ENCODE measurements at regions not wholly inside any gene's neighbourhood (a gene's known extent, or its start where the extent isn't known, plus 50 kb on each side); places are given as distances from the start of the nearest gene placed in this dataset.

DNA sequence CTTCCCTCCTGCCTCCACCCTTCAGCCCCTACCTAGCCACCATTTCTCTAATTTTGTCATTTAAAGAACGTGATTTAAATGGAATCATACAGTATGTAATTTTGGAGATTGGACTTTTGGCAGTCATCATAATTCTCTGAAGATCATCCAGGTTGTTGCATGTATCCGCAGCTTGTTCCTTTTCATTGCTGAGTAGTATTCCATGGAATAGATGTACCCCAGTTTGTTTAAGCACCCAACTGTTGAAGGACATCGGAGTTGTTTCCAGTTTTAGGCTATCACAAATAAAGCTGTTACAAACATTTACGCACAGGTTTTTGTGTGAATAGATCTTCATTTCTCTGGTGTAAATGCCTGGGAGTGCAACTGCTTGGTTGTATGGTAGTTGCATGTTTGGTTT lies 61.1 kb upstream of the PWP1 start:
- ChIA-PET POLR2A (no interaction called here), CTCF (no interaction called here)
- no peak for TF ChIP-seq FOXA1 (IDR thresholded peaks at IDR 0.05)
- TF ChIP-seq ELF4 (IDR thresholded peaks at IDR 0.05), result no peak
- no peak for TF ChIP-seq PKNOX1 (IDR thresholded peaks at IDR 0.05)
- TF ChIP-seq SUZ12 (IDR thresholded peaks at IDR 0.05), result no peak
- no peak for DNase-seq (ENCODE audit: extremely low spot score)

DNA sequence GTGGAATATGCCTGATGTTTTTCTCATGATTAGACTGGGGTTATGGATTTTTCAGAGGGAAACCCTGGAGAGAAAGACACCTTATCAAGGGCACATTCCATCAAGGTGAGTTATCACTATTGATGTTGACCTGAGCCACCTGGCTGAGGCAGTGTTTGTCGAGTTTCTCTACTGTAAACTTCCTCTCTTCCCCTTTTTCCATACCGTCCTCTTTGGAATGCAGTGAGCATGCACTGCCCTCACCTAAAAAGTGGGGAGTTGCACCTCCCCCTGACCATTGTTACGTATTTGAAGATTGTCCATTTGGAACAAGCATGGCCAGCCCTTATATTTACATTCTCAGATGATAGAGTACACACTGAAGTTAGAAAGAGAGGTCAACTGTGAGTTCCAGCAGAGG lies 53.9 kb upstream of the PWP1 start:
- no peak for DNase-seq (ENCODE audit: extremely low spot score)
- ChIA-PET CTCF (no interaction called here), POLR2A (no interaction called here)
- TF ChIP-seq FOXM1 (IDR thresholded peaks at IDR 0.05; ENCODE audit: borderline replicate concordance), result no peak
- TF ChIP-seq LEF1 (IDR thresholded peaks at IDR 0.05; ENCODE audit: borderline replicate concordance), result no peak
- TF ChIP-seq PKNOX1 (IDR thresholded peaks at IDR 0.05), result no peak
- no peak for TF ChIP-seq HDGF (IDR thresholded peaks at IDR 0.05; ENCODE audit: borderline replicate concordance)
- TF ChIP-seq ZNF384 (IDR thresholded peaks at IDR 0.05), result no peak
- no peak for TF ChIP-seq FOXA1 (IDR thresholded peaks at IDR 0.05)
- TF ChIP-seq CTBP1 (IDR thresholded peaks at IDR 0.05; ENCODE audit: borderline replicate concordance), result no peak
- no peak for TF ChIP-seq BHLHE40 (IDR thresholded peaks at IDR 0.05; ENCODE audit: borderline replicate concordance)
- TF ChIP-seq FOXK2 (IDR thresholded peaks at IDR 0.05), result no peak
- no peak for TF ChIP-seq SUZ12 (IDR thresholded peaks at IDR 0.05)
- no peak for TF ChIP-seq ELF4 (IDR thresholded peaks at IDR 0.05)
- no peak for TF ChIP-seq TARDBP (IDR thresholded peaks at IDR 0.05)

DNA sequence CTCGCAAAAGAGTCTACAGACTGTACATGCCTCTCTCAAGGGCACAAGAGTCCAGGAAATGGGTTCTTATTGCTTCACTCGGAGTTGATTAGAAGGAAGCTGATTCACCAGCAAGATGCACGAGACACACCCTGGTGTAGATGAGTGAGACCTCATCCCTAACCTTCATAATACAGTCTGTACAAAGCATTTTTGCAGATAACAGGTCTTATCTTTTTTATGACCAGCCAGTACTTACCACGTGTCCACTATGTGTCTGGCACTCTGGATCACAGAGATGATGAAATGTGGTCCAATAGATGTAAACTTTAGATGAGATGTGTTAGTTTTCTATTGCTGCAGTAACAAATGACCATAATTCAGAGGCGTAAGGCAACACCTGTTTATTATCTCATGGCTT lies 53.4 kb upstream of the PWP1 start:
- TF ChIP-seq TARDBP (IDR thresholded peaks at IDR 0.05) (no peak), FOXK2 (IDR thresholded peaks at IDR 0.05) (no peak), ELF4 (IDR thresholded peaks at IDR 0.05) (no peak), FOXA1 (IDR thresholded peaks at IDR 0.05) (no peak), HDGF (IDR thresholded peaks at IDR 0.05; ENCODE audit: borderline replicate concordance) (no peak), ARNT (IDR thresholded peaks at IDR 0.05) (no peak), FOXM1 (IDR thresholded peaks at IDR 0.05; ENCODE audit: borderline replicate concordance) (no peak), PKNOX1 (IDR thresholded peaks at IDR 0.05) (no peak), ZNF384 (IDR thresholded peaks at IDR 0.05) (no peak), NFRKB (IDR thresholded peaks at IDR 0.05) (no peak), BHLHE40 (IDR thresholded peaks at IDR 0.05; ENCODE audit: borderline replicate concordance) (no peak), SUZ12 (IDR thresholded peaks at IDR 0.05) (no peak)
- CTCF ChIA-PET, result no interaction called here
- POLR2A ChIA-PET, result no interaction called here
- no peak for DNase-seq (ENCODE audit: extremely low spot score)

- POLR2A ChIA-PET, result no interaction called here
- no peak for DNase-seq (ENCODE audit: extremely low spot score)
- CTCF ChIA-PET, result interaction anchor here (0.7 to 1.2 kb wide), 3 partner anchors 20 to 601 kb away, joined by 3 read pairs; no protein-coding TSS in a partner anchor
- TF ChIP-seq ELF4 (IDR thresholded peaks at IDR 0.05), result no peak
- no peak for TF ChIP-seq FOXA1 (IDR thresholded peaks at IDR 0.05)
- TF ChIP-seq LEF1 (IDR thresholded peaks at IDR 0.05; ENCODE audit: borderline replicate concordance), result no peak
- TF ChIP-seq CTBP1 (IDR thresholded peaks at IDR 0.05; ENCODE audit: borderline replicate concordance), result no peak
- TF ChIP-seq L3MBTL2 (conservative IDR thresholded peaks at IDR 0.05), result no peak
- TF ChIP-seq BHLHE40 (IDR thresholded peaks at IDR 0.05; ENCODE audit: borderline replicate concordance), result no peak
- no peak for TF ChIP-seq SP1 (IDR thresholded peaks at IDR 0.05)
- no peak for TF ChIP-seq NFRKB (IDR thresholded peaks at IDR 0.05)
- no peak for TF ChIP-seq FOXM1 (IDR thresholded peaks at IDR 0.05; ENCODE audit: borderline replicate concordance)
- TF ChIP-seq ARNT (IDR thresholded peaks at IDR 0.05), result no peak
- TF ChIP-seq PKNOX1 (IDR thresholded peaks at IDR 0.05), result no peak
- TF ChIP-seq TARDBP (IDR thresholded peaks at IDR 0.05), result no peak
- no peak for TF ChIP-seq SUZ12 (IDR thresholded peaks at IDR 0.05)
- TF ChIP-seq FOXK2 (IDR thresholded peaks at IDR 0.05), result no peak
- no peak for TF ChIP-seq HDGF (IDR thresholded peaks at IDR 0.05; ENCODE audit: borderline replicate concordance)
- TF ChIP-seq ZNF384 (IDR thresholded peaks at IDR 0.05), result no peak
Measured at GRCh38 chr12:107634530-107634929, 51.1 kb upstream of the PWP1 start.

GRCh38 chr12:107635139-107635538 lies 50.5 kb upstream of the PWP1 start:
- no peak for DNase-seq (ENCODE audit: extremely low spot score)
- CTCF ChIA-PET, result interaction anchor here (0.7 to 1.2 kb wide), 3 partner anchors 21 to 600 kb away, joined by 3 read pairs; no protein-coding TSS in a partner anchor
- no peak for TF ChIP-seq L3MBTL2 (conservative IDR thresholded peaks at IDR 0.05)
- no peak for TF ChIP-seq FOXA1 (IDR thresholded peaks at IDR 0.05)
- TF ChIP-seq ZNF384 (IDR thresholded peaks at IDR 0.05), result no peak
- TF ChIP-seq SP1 (IDR thresholded peaks at IDR 0.05), result no peak
- no peak for TF ChIP-seq TARDBP (IDR thresholded peaks at IDR 0.05)
- no peak for TF ChIP-seq FOXK2 (IDR thresholded peaks at IDR 0.05)
- TF ChIP-seq LEF1 (IDR thresholded peaks at IDR 0.05; ENCODE audit: borderline replicate concordance), result no peak
- no peak for TF ChIP-seq BHLHE40 (IDR thresholded peaks at IDR 0.05; ENCODE audit: borderline replicate concordance)
- TF ChIP-seq PKNOX1 (IDR thresholded peaks at IDR 0.05), result no peak
- no peak for TF ChIP-seq ARNT (IDR thresholded peaks at IDR 0.05)
- TF ChIP-seq FOXM1 (IDR thresholded peaks at IDR 0.05; ENCODE audit: borderline replicate concordance), result no peak
- TF ChIP-seq NFRKB (IDR thresholded peaks at IDR 0.05), result no peak
- no peak for TF ChIP-seq ELF4 (IDR thresholded peaks at IDR 0.05)
- no peak for TF ChIP-seq HDGF (IDR thresholded peaks at IDR 0.05; ENCODE audit: borderline replicate concordance)
- POLR2A ChIA-PET, result no interaction called here
